ENCODE measurements at regions not wholly inside any gene's neighbourhood (a gene's known extent, or its start where the extent isn't known, plus 50 kb on each side); places are given as distances from the start of the nearest gene placed in this dataset.
"Not testable (repeated sequence)": the region's sequence is repeated elsewhere in the genome, so short reads cannot be mapped to it uniquely, and the experiment has no call there.

DNA sequence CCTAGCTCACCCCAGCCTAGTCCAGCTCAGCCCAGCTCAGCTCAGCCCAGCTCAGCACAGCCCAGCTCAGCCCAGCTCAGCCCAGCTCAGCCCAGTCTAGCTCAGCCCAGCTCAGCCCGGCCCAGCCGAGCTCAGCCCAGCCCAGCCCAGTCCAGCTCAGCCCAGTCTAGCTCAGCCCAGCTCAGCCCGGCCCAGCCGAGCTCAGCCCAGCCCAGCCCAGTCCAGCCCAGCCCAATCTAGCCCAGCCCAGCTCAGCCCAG, 63.5 kb downstream of the TMEM121 start:
- DNase-seq (ENCODE audit: low spot score); H3K4me3 ChIP-seq (replicated peaks in 1 of 3; ENCODE audit: insufficient read depth in 1 of 3, low read depth in 2 of 3, low read length in 3 of 3); POLR2A ChIA-PET; ATAC-seq; H3K79me2 ChIP-seq (ENCODE audit: insufficient read depth, low read length); H3K4me1 ChIP-seq (ENCODE audit: insufficient read depth, low read length); H3K27ac ChIP-seq (ENCODE audit: extremely low read length, insufficient read depth, low read length); BruUV-seq (replicated peaks); H4K20me1 ChIP-seq (ENCODE audit: insufficient read depth, low read length); H2AFZ ChIP-seq (ENCODE audit: low read length); H3K4me2 ChIP-seq (ENCODE audit: low read depth, low read length); CTCF ChIA-PET (ENCODE audit: low intra/inter-chr PET ratio, low total read pairs); H3K27me3 ChIP-seq (ENCODE audit: control insufficient read depth in 1 of 2, insufficient read depth in 2 of 2, low read length in 2 of 2); H3K9me3 ChIP-seq (ENCODE audit: low read length); FAIRE-seq; intact Hi-C loops (cut with micrococcal nuclease; ENCODE audit: unreplicated experiment); H3K9ac ChIP-seq (ENCODE audit: insufficient read depth, low read depth, low read length); H3K36me3 ChIP-seq (replicated peaks in 1 of 2; ENCODE audit: control insufficient read depth in 1 of 2, insufficient read depth in 2 of 2, low read length in 2 of 2); in situ Hi-C loops (cut with HindIII; ENCODE audit: extremely low pct_ligation_motif_present, low pct_unique_long_range_greater_than_20kb): not testable (repeated sequence)
- no CpG with 5 or more reads among the region's 4 CpGs for WGBS (ENCODE audit: low lambda C conversion rate)

DNA sequence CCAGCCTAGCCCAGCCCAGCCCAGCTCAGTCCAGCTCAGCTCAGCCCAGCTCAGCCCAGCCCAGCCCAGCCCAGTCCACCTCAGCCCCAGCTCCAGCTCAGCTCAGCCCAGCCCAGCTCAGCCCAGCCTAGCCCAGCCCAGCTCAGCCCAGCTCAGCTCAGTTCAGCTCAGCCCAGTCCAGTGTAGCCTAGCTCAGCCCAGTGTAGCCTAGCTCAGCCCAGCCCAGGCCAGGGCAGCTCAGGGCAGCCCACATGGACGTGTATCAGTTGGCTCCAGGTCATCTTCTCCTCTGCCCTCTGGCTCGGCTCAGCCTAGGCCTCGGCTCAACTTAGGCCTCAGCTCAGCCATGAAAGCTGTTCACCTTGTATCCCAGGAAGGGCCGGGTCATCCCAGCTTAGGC, 64.7 kb downstream of the TMEM121 start:
- no peak overlapping the region for H3K4me2 ChIP-seq (ENCODE audit: low read depth, low read length)
- no peaks in the 10 kb centered on the region for H3K9me3 ChIP-seq (ENCODE audit: low read length)
- DNase-seq (ENCODE audit: low spot score), result no peak
- H3K4me3 ChIP-seq (replicated peaks in 1 of 3; ENCODE audit: insufficient read depth in 1 of 3, low read depth in 2 of 3, low read length in 3 of 3), result no peak overlapping the region
- in situ Hi-C loops (cut with HindIII; ENCODE audit: extremely low pct_ligation_motif_present, low pct_unique_long_range_greater_than_20kb), result no loop called here
- no peak overlapping the region for H3K9ac ChIP-seq (ENCODE audit: insufficient read depth, low read depth, low read length)
- ATAC-seq, result peak; percentile 13; the same call in 1 of the 3 replicates
- CTCF ChIA-PET (ENCODE audit: low intra/inter-chr PET ratio, low total read pairs), result no interaction called here
- intact Hi-C loops (cut with micrococcal nuclease; ENCODE audit: unreplicated experiment), result no loop called here
- no peaks in the 10 kb centered on the region for H3K36me3 ChIP-seq (replicated peaks in 1 of 2; ENCODE audit: control insufficient read depth in 1 of 2, insufficient read depth in 2 of 2, low read length in 2 of 2)
- FAIRE-seq, result no peak
- peaks cover 0 to 1% of the 10 kb centered on the region in 2 experiments; a peak in 2 of 5 replicates for H3K27me3 ChIP-seq (ENCODE audit: control insufficient read depth in 1 of 2, insufficient read depth in 2 of 2, low read length in 2 of 2)
- H2AFZ ChIP-seq (ENCODE audit: low read length), result no peak overlapping the region
- H3K27ac ChIP-seq (ENCODE audit: extremely low read length, insufficient read depth, low read length), result no peak overlapping the region
- H3K79me2 ChIP-seq (ENCODE audit: insufficient read depth, low read length), result no peaks in the 10 kb centered on the region
- WGBS (ENCODE audit: low lambda C conversion rate), result 0% methylated on average over 1 of the region's 4 CpGs
- H3K4me1 ChIP-seq (ENCODE audit: insufficient read depth, low read length), result no peaks in the 10 kb centered on the region
- H4K20me1 ChIP-seq (ENCODE audit: insufficient read depth, low read length), result no peaks in the 10 kb centered on the region
- TF ChIP-seq JARID2 (CRISPR knock-in tag; IDR thresholded peaks at IDR 0.05; ENCODE audit: insufficient replicate concordance) (no peak), ZNF556 (CRISPR knock-in tag; IDR thresholded peaks at IDR 0.05; ENCODE audit: borderline replicate concordance) (no peak), CC2D1A (CRISPR knock-in tag; IDR thresholded peaks at IDR 0.05) (no peak), FOXP1 (IDR thresholded peaks at IDR 0.05) (no peak), FOXP1 (CRISPR knock-in tag; IDR thresholded peaks at IDR 0.05) (no peak), ARNT (IDR thresholded peaks at IDR 0.05) (no peak), ZNF549 (CRISPR knock-in tag; IDR thresholded peaks at IDR 0.05) (no peak), GFI1 (CRISPR knock-in tag; IDR thresholded peaks at IDR 0.05; ENCODE audit: borderline replicate concordance) (no peak), HIVEP1 (CRISPR knock-in tag; IDR thresholded peaks at IDR 0.05) (no peak), ZNF709 (CRISPR knock-in tag; IDR thresholded peaks at IDR 0.05) (no peak), ZMAT3 (CRISPR knock-in tag; conservative IDR thresholded peaks at IDR 0.05) (no peak), ZNF431 (CRISPR knock-in tag; IDR thresholded peaks at IDR 0.05; ENCODE audit: borderline replicate concordance, low read depth) (no peak), NFE2L2 (IDR thresholded peaks at IDR 0.05; ENCODE audit: low read length) (no peak), HNRNPUL1 (IDR thresholded peaks at IDR 0.05; ENCODE audit: low read depth, low read length) (no peak), SP4 (CRISPR knock-in tag; IDR thresholded peaks at IDR 0.05) (no peak), ZNF776 (CRISPR knock-in tag; IDR thresholded peaks at IDR 0.05) (no peak), RFXAP (CRISPR knock-in tag; IDR thresholded peaks at IDR 0.05; ENCODE audit: borderline replicate concordance) (no peak), ZNF552 (CRISPR knock-in tag; IDR thresholded peaks at IDR 0.05; ENCODE audit: borderline replicate concordance) (no peak), ZNF891 (CRISPR knock-in tag; IDR thresholded peaks at IDR 0.05) (no peak)
- TF ChIP-seq, protein P1, sequence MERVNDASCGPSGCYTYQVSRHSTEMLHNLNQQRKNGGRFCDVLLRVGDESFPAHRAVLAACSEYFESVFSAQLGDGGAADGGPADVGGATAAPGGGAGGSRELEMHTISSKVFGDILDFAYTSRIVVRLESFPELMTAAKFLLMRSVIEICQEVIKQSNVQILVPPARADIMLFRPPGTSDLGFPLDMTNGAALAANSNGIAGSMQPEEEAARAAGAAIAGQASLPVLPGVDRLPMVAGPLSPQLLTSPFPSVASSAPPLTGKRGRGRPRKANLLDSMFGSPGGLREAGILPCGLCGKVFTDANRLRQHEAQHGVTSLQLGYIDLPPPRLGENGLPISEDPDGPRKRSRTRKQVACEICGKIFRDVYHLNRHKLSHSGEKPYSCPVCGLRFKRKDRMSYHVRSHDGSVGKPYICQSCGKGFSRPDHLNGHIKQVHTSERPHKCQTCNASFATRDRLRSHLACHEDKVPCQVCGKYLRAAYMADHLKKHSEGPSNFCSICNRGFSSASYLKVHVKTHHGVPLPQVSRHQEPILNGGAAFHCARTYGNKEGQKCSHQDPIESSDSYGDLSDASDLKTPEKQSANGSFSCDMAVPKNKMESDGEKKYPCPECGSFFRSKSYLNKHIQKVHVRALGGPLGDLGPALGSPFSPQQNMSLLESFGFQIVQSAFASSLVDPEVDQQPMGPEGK (CRISPR knock-in tag; IDR thresholded peaks at IDR 0.05), result no peak
- TF ChIP-seq, protein P2, sequence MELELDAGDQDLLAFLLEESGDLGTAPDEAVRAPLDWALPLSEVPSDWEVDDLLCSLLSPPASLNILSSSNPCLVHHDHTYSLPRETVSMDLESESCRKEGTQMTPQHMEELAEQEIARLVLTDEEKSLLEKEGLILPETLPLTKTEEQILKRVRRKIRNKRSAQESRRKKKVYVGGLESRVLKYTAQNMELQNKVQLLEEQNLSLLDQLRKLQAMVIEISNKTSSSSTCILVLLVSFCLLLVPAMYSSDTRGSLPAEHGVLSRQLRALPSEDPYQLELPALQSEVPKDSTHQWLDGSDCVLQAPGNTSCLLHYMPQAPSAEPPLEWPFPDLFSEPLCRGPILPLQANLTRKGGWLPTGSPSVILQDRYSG (CRISPR knock-in tag; IDR thresholded peaks at IDR 0.05), result no peak
- POLR2A ChIA-PET, result no interaction called here
- BruUV-seq (replicated peaks), result no TSS peak

All from HepG2 (cell line).